ENCODE measurements at regions not wholly inside any gene's neighbourhood (a gene's known extent, or its start where the extent isn't known, plus 50 kb on each side); places are given as distances from the start of the nearest gene placed in this dataset.

DNA sequence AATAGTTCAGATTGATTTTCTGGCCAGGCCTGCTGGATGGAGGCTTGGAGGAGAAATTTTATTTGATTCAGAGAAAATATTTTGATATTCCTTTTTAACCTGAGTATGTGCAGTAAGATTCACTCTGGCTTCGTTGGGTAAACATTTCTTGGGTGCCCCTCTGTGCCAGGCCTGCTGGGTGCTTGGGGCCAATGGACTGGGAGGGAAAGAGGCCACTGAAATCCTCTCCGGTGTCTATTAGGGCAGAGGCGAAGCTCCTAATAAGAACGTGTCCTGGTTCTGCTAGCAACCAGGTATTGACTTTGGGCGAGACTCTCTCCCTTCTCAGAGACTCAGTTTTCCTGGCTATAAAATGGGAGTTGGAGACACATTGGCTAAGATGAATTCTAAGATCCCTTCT is 122.5 kb downstream of the CYLD start:
- no peak for DNase-seq

DNA sequence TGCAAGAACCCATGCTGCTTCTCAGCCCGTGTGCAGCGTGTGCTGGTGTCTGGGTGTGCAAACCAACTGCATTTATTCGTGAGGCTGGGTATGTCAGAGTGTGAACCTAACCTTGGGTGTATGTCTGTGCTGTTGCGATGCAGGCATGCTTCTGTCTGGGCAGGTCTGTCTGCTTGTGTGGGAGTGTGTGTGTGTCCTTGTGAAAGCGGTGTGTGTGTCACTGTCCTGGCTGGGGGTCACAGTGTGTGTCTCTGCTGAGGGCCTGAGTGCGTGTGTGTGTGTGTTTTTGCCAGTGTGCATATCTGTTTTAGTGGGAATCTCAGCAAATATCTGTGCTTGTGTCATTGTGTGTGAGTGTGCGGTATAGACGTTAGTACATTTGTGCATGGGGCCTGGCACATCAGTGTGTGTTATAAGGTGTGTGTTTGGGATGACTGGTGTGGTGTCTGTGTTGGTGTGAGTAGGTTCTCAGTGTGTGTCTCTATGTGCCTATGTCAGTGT is 121.8 kb downstream of the CYLD start:
- DNase-seq = no peak

DNA sequence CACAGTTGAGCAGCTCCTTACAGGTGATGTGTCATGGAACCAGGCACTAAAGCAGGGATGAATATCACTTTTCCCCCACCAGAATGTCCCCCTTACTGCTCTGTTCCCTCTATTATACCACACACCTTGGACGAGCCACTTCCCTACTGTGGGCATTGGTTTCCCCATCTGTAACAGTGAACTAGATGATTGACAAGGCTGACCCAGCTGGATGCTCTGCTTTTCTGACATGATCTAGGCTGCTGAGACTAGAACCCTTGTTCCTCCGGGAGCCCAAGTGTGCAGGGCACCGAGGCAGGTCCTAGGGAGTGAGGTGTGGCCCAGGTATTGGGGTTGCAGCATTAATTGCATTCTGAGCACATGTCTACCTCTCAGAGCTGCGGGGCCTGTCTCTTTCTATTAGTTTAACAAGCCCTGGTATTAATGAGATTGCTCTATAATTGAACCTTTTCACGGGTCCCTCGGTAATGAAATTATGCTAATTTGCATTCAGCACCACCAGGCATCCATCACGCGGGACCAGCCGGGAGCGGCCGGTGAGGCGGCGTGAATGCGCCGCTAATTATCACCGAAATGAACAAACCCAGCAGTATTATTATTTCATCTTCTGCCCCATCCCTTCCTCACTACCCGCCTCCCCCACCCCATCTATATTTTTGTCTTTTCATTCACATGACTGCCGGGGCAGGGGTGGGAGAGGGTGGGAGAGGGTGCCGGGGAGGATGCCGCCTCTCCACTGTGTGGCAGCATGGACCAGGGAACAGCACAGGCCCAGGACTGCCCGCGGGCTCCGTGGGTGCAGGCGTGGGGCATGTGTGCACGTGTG is 121.1 kb downstream of the CYLD start:
- DNase-seq = no peak

DNA sequence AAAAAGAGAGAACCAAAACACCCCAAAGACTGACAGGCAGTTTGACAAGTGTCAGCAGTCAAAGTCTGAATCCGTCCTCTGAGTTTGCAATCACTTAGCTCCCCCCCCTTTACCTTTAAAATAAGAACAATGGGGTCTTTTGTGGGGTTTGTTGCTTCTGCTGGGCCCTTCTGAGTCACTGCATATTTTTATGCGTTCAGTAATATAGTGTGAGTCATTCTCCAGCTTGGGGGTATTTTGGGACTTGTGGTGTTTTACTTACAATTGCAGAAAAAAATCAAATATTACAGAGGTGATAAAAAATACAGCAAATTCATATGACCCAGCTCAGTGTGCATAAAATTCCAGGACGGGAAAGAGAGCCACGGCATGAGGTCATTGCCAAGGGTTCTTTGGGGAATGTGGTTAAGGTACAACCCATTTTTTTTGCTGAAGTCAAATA is 120.1 kb downstream of the CYLD start:
- no peak for DNase-seq

DNA sequence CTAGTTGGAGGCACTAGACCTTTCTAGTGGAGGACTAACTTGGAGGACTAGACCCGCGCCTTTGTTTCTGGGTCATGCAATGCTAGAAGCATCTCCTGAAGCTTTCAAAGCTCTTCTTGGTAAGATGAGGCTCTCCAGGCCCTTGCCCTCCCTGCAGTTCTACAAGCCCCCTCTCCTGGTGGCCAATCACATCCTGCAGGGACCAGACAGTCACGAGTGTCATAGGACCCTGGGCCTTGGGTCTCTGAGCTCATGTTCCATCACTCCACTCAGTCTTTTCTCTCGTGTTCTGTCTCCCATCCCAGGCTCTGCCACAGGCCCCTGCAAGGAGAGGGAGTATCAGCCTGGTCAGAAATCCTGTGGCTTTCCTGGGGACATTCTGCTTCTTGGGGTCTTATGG is 119.6 kb downstream of the CYLD start:
- DNase-seq = no peak

DNA sequence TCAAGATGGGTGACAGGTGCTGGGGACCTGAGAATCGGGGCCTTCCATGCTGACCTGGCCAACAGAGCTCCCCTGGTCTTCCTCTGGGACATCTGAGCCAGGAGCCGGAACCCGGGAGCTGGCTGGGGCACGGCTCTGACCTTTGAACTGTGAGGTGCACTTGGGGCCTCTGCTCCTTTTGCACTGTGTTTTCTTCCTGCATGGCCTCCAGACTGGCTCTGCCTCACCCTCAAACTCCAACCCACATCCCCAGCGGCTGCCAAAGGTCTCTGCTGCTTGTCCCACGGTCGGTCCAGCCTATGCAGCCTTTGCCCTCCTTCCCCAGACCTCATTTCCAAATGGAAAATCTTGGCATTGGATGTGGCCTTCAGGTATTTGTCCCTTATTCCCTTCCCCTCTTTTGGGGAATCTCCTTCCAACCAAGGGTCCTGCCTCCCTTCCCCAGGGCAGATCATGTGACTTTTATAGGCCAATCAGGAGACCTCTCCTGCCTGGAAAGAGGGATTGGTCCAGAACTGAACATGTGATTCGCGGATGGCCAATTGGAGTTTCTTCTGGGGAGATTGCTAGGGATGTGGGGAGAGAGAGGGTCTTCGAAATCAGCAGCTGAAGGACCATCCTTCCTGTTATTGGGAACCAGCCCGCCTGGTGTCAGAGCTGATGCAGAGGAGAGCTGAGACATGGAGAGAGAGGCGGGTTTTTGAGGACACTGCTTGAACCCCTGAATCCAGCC is 117.9 kb downstream of the CYLD start:
- no peak for DNase-seq

DNA sequence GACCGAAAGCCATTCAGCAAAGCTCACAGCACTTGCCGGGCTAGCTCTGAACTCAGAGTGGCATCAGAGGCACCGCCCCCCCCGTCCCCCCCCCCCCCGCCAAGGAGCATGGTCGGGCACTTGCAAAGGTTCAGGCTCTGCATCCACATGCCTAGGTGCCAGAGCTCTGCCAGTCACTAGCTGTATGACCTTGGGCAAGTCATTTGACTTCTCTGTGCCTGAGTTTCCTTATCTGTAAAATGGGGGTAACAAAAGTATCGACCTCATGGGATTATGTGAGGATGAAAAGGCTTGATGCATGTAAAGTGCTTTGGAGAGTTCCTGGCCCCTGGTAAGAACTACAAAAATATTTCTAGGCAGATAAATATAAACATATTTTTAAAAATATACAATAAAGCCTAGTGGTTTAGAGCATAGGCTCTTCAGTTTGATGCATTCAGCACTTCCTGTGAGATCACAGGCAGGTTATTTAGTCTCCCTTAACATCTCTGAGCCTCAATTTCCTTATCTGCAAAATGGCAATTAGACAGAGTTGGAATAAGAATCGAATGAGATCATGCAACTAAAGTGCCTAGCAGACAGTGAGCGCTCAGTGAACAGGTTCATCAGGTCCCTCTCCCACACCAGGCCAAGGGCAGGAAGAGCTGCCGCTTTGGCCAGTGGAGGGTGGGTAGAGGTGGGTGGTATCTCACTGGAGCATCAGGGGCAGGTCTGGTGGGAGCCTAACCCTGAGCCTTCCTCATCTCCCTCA is 117.2 kb downstream of the CYLD start:
- no peak for DNase-seq

- DNase-seq = no peak
Observed at GRCh38 chr16:50858376-50858775, 116.5 kb downstream of the CYLD start.

- no peak for DNase-seq
Observed at GRCh38 chr16:50857881-50858280, 116.0 kb downstream of the CYLD start.

DNA sequence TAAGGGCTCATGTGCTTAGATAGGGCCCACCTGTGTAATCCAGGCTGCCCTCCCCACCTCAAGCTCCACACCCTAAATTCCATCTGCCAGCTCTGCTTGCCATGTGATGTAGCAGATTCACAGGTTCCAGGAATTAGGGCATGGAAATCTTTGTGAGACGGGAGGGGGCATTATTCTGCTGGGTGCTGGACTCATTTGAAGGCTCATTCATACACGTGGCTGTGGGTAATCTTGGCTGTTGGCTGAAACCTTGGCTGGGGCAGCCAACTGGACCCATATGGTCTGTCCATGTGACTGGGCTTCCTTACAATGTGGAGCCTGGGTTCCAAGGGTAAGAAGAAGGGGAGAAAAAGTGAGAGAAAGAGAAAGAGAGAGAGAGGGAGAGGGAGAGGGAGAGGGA is 115.1 kb downstream of the CYLD start:
- no peak for DNase-seq

DNA sequence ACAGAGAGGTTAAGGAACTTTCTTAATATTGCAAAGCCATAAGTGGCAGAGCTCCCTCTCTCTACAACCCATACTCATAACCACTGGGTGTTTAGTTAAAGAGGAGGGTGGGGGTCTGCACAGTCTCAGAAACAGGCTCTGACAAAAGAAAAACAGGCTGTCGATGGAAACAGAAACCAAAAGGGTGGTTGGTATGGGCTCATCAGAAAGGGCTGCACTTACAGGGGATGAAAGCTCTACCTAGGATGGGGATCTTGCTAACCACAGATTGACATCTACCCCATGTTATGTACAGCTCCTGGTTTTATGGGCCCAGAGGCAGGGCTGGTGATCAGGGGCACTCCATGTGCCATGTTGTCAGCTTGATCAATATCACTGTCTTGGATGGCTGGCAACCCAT is 111.4 kb downstream of the CYLD start:
- DNase-seq = no peak
